Activated naive CD4-positive, alpha-beta T cell treated with anti-CD3 and anti-CD28 coated beads for 36 hours (primary cell): ENCODE measurements at regions not wholly inside any gene's neighbourhood (a gene's known extent, or its start where the extent isn't known, plus 50 kb on each side); places are given as distances from the start of the nearest gene placed in this dataset.
A peak's percentile ranks its signal among the peaks of the same experiment; 100 is the strongest.

Source experiments
- CTCF ChIA-PET: fragments of 350-600 bp; sonication (Branson Sonifier 250); formaldehyde crosslinking; loops from one replicate; lab custom pipeline; 2021; ENCODE audit warnings: antibody characterized with exemption; lab: Charles Lee
- DNase-seq: peaks from one replicate; pipeline ENCODE4 v3.0.0-alpha.2; 2020
- H3K27ac Mint-ChIP-seq: one replicate; pipeline ENCODE4 v1.8.0; 2021; ENCODE audit warnings: mild to moderate bottlenecking, mixed read lengths
- H3K27me3 Mint-ChIP-seq: one replicate; pipeline ENCODE4 v1.8.0; 2021; ENCODE audit warnings: low read depth, mixed read lengths
- H3K36me3 Mint-ChIP-seq: one replicate; pipeline ENCODE4 v1.8.0; 2021; ENCODE audit warnings: low read depth, mixed read lengths
- H3K4me1 Mint-ChIP-seq: one replicate; pipeline ENCODE4 v1.8.0; 2021; ENCODE audit warnings: low read depth, mixed read lengths
- H3K4me3 Mint-ChIP-seq: one replicate; pipeline ENCODE4 v1.8.0; 2021; ENCODE audit warnings: mild to moderate bottlenecking, moderate library complexity, mixed read lengths
- H3K9me3 Mint-ChIP-seq: one replicate; pipeline ENCODE4 v1.8.0; 2021; ENCODE audit warnings: mixed read lengths
- intact Hi-C: fragments of 100-400 bp; cut with micrococcal nuclease; formaldehyde crosslinking; loops from one replicate; pipeline ENCODE4 v1.15.1; 2023

DNA sequence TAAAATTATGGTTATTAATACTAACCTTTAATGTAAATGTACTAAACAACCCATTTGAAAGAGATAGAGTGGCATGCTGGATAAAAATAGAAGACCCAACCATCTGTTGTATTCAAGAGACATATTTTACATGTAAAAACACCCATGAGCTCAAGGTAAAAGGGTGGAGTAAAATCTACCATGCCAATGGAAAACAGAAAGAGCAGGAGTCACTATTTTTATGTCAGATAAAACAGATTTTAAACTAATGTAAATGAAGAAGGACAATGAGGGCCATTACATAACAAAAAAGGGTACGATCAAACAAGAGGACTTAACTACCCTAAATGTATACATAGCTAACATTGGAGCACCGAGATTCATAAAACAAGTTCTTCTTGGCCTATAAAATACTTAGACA is 66.3 kb downstream of the ITM2A start:
- no peaks in the 10 kb centered on the region for H3K27me3 Mint-ChIP-seq
- no peak for DNase-seq
- H3K27ac Mint-ChIP-seq, result no peak overlapping the region
- CTCF ChIA-PET, result no interaction called here
- H3K36me3 Mint-ChIP-seq, result peaks cover 1% of the 10 kb centered on the region
- no peaks in the 10 kb centered on the region for H3K4me1 Mint-ChIP-seq
- no peak overlapping the region for H3K4me3 Mint-ChIP-seq
- intact Hi-C loops, result no loop called here
- peaks cover 2% of the 10 kb centered on the region for H3K9me3 Mint-ChIP-seq

GRCh38 chrX:79290596-79290995 is 76.5 kb downstream of the ITM2A start:
- no peak overlapping the region for H3K27ac Mint-ChIP-seq
- H3K27me3 Mint-ChIP-seq, result no peaks in the 10 kb centered on the region
- no peaks in the 10 kb centered on the region for H3K36me3 Mint-ChIP-seq

DNA sequence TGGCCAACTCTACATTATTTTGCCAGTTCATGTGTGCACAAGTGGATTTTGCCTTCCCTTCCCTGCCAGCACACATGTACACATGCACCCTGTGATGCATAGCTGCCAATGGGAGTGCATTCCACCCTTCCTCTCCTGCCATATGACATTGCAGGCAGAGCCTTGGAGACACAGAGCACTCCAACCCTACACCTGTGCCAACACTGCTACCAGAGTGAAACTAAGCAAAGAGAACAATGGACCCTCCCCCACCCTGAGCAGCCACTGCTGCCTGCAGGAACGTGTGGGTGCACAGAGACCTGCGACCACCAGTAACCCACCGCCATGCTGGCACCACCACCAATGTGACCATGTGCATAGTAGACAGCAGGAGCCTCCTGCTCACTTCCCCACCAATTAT is 78.4 kb downstream of the ITM2A start:
- Mint-ChIP-seq H3K27me3 (no peaks in the 10 kb centered on the region), H3K4me1 (peaks cover 49% of the 10 kb centered on the region), H3K9me3 (no peaks in the 10 kb centered on the region), H3K4me3 (no peak overlapping the region), H3K27ac (no peak overlapping the region), H3K36me3 (no peaks in the 10 kb centered on the region)
- intact Hi-C loops, result loop anchor here (5.0 kb wide), 1 partner anchor 79 kb away; the partner anchor contains the start of gene ITM2A
- CTCF ChIA-PET, result no interaction called here
- no peak for DNase-seq

More at GRCh38 chrX:79290596-79290995, 76.5 kb downstream of the ITM2A start:
- Mint-ChIP-seq H3K9me3 (no peaks in the 10 kb centered on the region), H3K4me3 (no peak overlapping the region), H3K4me1 (peaks cover 46% of the 10 kb centered on the region)
- CTCF ChIA-PET, result interaction anchor here (0.5 kb wide), 1 partner anchor 21 kb away, joined by 3 read pairs; no protein-coding TSS in a partner anchor
- intact Hi-C loops, result loop anchor here (2.0 kb wide), 1 partner anchor 44 kb away; no protein-coding TSS in a partner anchor
- DNase-seq, result no peak

DNA sequence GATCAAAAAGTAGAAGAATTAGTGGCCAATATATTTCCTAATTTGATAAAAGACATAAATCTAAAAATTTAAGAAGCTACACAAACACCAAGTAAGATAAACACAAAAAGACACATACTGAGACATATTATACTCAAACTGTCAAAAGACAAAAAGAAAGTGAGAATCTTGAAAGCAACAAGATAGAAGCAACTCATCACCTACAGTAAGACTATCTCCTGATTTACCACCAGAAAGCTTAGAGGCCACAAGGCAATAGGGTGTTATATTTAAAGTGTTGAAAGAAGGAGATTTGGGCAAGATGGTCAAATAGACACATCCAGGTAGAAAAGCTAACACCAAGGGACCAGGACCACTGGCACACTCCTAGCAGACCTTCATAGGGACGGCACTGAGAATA is 79.4 kb downstream of the ITM2A start:
- CTCF ChIA-PET, result interaction anchor here (0.6 to 1.3 kb wide), 2 partner anchors 124 to 126 kb away, joined by 3 to 4 read pairs; no protein-coding TSS in a partner anchor
- Mint-ChIP-seq H3K36me3 (no peaks in the 10 kb centered on the region), H3K27me3 (no peaks in the 10 kb centered on the region), H3K4me1 (peaks cover 49% of the 10 kb centered on the region), H3K9me3 (no peaks in the 10 kb centered on the region), H3K27ac (peak overlapping the region; percentile 71), H3K4me3 (peak overlapping the region; percentile 65)
- intact Hi-C loops, result loop anchor here (2.0 to 5.0 kb wide), 2 partner anchors 80 to 125 kb away; partner anchors contain the start of gene ITM2A
- no peak for DNase-seq

DNA sequence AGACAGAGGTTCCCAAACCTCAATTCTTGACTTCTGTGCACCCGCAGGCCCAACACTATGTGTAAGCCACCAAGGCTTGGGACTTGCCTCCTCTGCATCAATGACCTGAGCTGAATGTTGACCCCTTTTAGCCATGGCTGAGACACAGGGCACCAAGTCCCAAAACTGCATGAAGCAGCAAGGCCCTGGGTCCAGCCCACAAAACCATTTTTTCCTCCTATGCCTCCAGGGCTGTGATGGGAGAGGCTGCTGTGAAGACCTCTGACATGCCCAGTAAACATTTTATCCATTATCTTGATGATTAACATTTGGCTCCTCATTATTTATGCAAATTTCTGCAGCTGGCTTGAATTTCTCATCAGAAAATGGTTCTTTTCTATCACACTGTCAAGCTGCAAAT is 85.4 kb downstream of the ITM2A start:
- CTCF ChIA-PET, result no interaction called here
- intact Hi-C loops, result no loop called here
- no peak overlapping the region for H3K4me3 Mint-ChIP-seq

GRCh38 chrX:79270401-79270800 is 96.7 kb downstream of the ITM2A start:
- peak; percentile 88 for DNase-seq
- Mint-ChIP-seq H3K4me1 (peaks cover 42% of the 10 kb centered on the region), H3K36me3 (no peaks in the 10 kb centered on the region), H3K9me3 (no peaks in the 10 kb centered on the region), H3K27ac (peak overlapping the region; percentile 89), H3K27me3 (no peaks in the 10 kb centered on the region), H3K4me3 (peak overlapping the region; percentile 52)
- CTCF ChIA-PET, result interaction anchor here (0.6 to 2.8 kb wide), 7 partner anchors 25 to 188 kb away, joined by 3 to 10 read pairs (median 3); no protein-coding TSS in a partner anchor
- intact Hi-C loops, result loop anchor here (1.0 to 5.0 kb wide), 13 partner anchors 11 to 1133 kb away; partner anchors contain the start of genes ITM2A, P2RY10 and TAF9B

More for the DNA sequence above, 85.4 kb downstream of the ITM2A start:
- peaks cover 17% of the 10 kb centered on the region for H3K9me3 Mint-ChIP-seq
- peaks cover 9% of the 10 kb centered on the region for H3K4me1 Mint-ChIP-seq
- H3K27me3 Mint-ChIP-seq, result no peaks in the 10 kb centered on the region
- no peak for DNase-seq
- H3K36me3 Mint-ChIP-seq, result peaks cover 14% of the 10 kb centered on the region
- no peak overlapping the region for H3K27ac Mint-ChIP-seq

DNA sequence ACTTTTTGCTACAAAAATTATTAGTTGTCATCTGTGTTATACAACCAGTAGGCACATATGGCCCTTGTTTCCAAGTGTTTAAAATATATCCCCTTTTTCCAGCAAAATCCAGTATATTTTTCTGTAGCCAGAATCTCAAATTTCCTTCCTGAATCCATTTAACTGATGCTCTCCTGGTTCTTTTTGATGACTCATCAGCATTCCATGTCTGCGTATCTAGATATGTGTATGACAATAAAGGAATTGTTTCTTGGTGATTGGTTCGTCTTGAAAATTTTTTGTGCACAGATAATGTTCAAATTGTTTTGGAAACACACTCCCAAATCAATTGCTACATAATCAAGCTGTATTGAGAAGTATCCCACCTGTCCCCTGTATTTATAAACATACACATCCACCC is 98.3 kb downstream of the ITM2A start:
- H3K4me1 Mint-ChIP-seq, result peaks cover 54% of the 10 kb centered on the region
- H3K9me3 Mint-ChIP-seq, result no peaks in the 10 kb centered on the region
- no peak overlapping the region for H3K4me3 Mint-ChIP-seq

GRCh38 chrX:79266702-79267101 is 100.4 kb downstream of the ITM2A start:
- Mint-ChIP-seq H3K9me3 (no peaks in the 10 kb centered on the region), H3K27me3 (no peaks in the 10 kb centered on the region), H3K27ac (peak overlapping the region; percentile 68), H3K4me1 (peaks cover 68% of the 10 kb centered on the region), H3K36me3 (no peaks in the 10 kb centered on the region), H3K4me3 (peak overlapping the region; percentile 45)
- no peak for DNase-seq
- CTCF ChIA-PET, result interaction anchor here (0.9 to 1.2 kb wide), 3 partner anchors 8 to 185 kb away, joined by 3 to 5 read pairs (median 4); no protein-coding TSS in a partner anchor
- intact Hi-C loops, result loop anchor here (10.0 kb wide), 1 partner anchor 1162 kb away; the partner anchor contains the start of gene PGK1

More for the DNA sequence above, 98.3 kb downstream of the ITM2A start:
- intact Hi-C loops, result loop anchor here (10.0 kb wide), 1 partner anchor 1164 kb away; the partner anchor contains the start of gene PGK1
- Mint-ChIP-seq H3K27ac (peak overlapping the region; percentile 53), H3K36me3 (no peaks in the 10 kb centered on the region), H3K27me3 (no peaks in the 10 kb centered on the region)
- CTCF ChIA-PET, result interaction anchor here (1.9 kb wide), 1 partner anchor 102 kb away, joined by 10 read pairs; no protein-coding TSS in a partner anchor
- DNase-seq, result no peak

GRCh38 chrX:79263550-79263949 is 103.6 kb downstream of the ITM2A start:
- no peaks in the 10 kb centered on the region for H3K9me3 Mint-ChIP-seq
- no peaks in the 10 kb centered on the region for H3K36me3 Mint-ChIP-seq
- intact Hi-C loops, result loop anchor here (10.0 kb wide), 1 partner anchor 1159 kb away; the partner anchor contains the start of gene PGK1
- CTCF ChIA-PET, result interaction anchor here (1.2 kb wide), 1 partner anchor 81 kb away, joined by 3 read pairs; no protein-coding TSS in a partner anchor
- peaks cover 78% of the 10 kb centered on the region for H3K4me1 Mint-ChIP-seq
- H3K4me3 Mint-ChIP-seq, result peak overlapping the region; percentile 15
- no peaks in the 10 kb centered on the region for H3K27me3 Mint-ChIP-seq
- H3K27ac Mint-ChIP-seq, result peak overlapping the region; percentile 21
- DNase-seq, result no peak

GRCh38 chrX:79259073-79259689 is 108.0 kb downstream of the ITM2A start:
- intact Hi-C loops, result loop anchor here (1.0 to 5.0 kb wide), 6 partner anchors 11 to 937 kb away; partner anchors contain the start of gene P2RY10
- CTCF ChIA-PET, result interaction anchor here (0.6 to 0.9 kb wide), 3 partner anchors 8 to 90 kb away, joined by 3 to 5 read pairs (median 4); no protein-coding TSS in a partner anchor
- Mint-ChIP-seq H3K4me1 (peaks cover 83% of the 10 kb centered on the region), H3K36me3 (peaks cover 8% of the 10 kb centered on the region), H3K4me3 (peak overlapping the region; percentile 58), H3K9me3 (no peaks in the 10 kb centered on the region), H3K27me3 (no peaks in the 10 kb centered on the region), H3K27ac (peak overlapping the region; percentile 91)
- DNase-seq, result peak; percentile 68

GRCh38 chrX:79243691-79244090 is 99.2 kb downstream of the GPR174 start:
- DNase-seq, result no peak
- H3K4me1 Mint-ChIP-seq, result peaks cover 39% of the 10 kb centered on the region
- no peaks in the 10 kb centered on the region for H3K27me3 Mint-ChIP-seq
- CTCF ChIA-PET, result interaction anchor here (0.9 kb wide), 1 partner anchor 161 kb away, joined by 4 read pairs; no protein-coding TSS in a partner anchor
- peaks cover 14% of the 10 kb centered on the region for H3K36me3 Mint-ChIP-seq
- peaks cover 6% of the 10 kb centered on the region for H3K9me3 Mint-ChIP-seq
- no peak overlapping the region for H3K27ac Mint-ChIP-seq
- intact Hi-C loops, result no loop called here
- H3K4me3 Mint-ChIP-seq, result no peak overlapping the region

DNA sequence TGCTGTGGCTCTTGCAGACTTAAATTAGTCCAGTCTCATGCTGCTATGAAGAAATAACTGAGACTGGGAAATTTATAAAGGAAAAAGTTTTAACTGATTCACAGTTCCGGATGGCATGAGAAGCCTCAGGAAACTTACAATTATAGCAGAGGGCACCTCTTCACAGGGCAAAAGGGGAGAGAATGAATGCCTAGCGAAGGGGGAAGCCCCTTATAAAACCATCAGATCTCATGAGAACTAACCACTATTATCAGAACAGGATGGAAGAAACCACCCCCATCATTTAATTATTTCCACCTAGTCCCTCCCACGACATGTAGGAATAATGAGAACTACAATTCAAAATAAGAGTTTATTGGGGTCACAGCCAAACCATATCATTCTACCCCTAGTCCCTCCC is 91.4 kb downstream of the GPR174 start:
- Mint-ChIP-seq H3K36me3 (peaks cover 20% of the 10 kb centered on the region), H3K4me1 (peaks cover 52% of the 10 kb centered on the region)

More for the DNA sequence above, 91.4 kb downstream of the GPR174 start:
- intact Hi-C loops, result no loop called here
- Mint-ChIP-seq H3K9me3 (no peaks in the 10 kb centered on the region), H3K4me3 (no peak overlapping the region), H3K27me3 (no peaks in the 10 kb centered on the region), H3K27ac (peak overlapping the region; percentile 61)
- CTCF ChIA-PET, result no interaction called here
- DNase-seq, result no peak
